HCT116 (cell line): ENCODE measurements at regions not wholly inside any gene's neighbourhood (a gene's known extent, or its start where the extent isn't known, plus 50 kb on each side); places are given as distances from the start of the nearest gene placed in this dataset.

Source experiments
- ATAC-seq: fragments of 200-7000 bp; cut with Tn5 transposase; 2 replicates; pipeline ENCODE4 v1.9.1; 2020; ENCODE audit warnings: mild to moderate bottlenecking, moderate library complexity
- BruUV-seq: library from RNA; stranded (reverse); fragments of 400-500 nt; replicated peaks from 2 replicates; lab custom pipeline; 2021; lab: Mats Ljungman, UMichigan
- CTCF ChIA-PET: fragments of 300-600 bp; sonication (Branson Sonifier 250); formaldehyde crosslinking; loops from one replicate; lab custom pipeline; 2021; ENCODE audit warnings: antibody characterized with exemption; lab: Charles Lee
- POLR2A ChIA-PET: fragments of 300-600, 350-600 bp; sonication (Branson Sonifier 250); formaldehyde crosslinking; loops from one replicate; lab custom pipeline; 2021; ENCODE audit warnings: antibody characterized with exemption; lab: Charles Lee
- RAD21 ChIA-PET, 2 experiments: fragments of 300-600 bp; sonication (Branson Sonifier 250); formaldehyde crosslinking; loops; one replicate each; lab custom pipeline; 2023; ENCODE audit warnings: low total read pairs in 2 of 2; ENCODE audit not compliant: uncharacterized antibody in 2 of 2, unreplicated experiment in 2 of 2, low non-redundant PET in 1 of 2; lab: Charles Lee
- DNase-seq: peaks from one replicate; pipeline ENCODE4 v3.0.0-alpha.2; 2010; ENCODE audit warnings: low read depth, low spot score
- H2AFZ ChIP-seq: fragments of 200-600 bp; shearing (Covaris generic), sonication (generic); 2 replicates; pipeline ENCODE4 v1.6.1; 2017; ENCODE audit warnings: low read depth, mixed run types, mixed read lengths, antibody characterized with exemption, low read length; ENCODE audit not compliant: poor library complexity, severe bottlenecking
- H3K27ac ChIP-seq: 2 replicates; pipeline ENCODE4 v1.5.1; 2012; ENCODE audit warnings: low read depth, low read length
- H3K27me3 ChIP-seq: fragments of 200-600 bp; sonication (generic); 2 replicates; pipeline ENCODE4 v1.6.1; 2016; ENCODE audit warnings: mixed run types, low read length, mixed read lengths; ENCODE audit not compliant: insufficient read depth
- H3K36me3 ChIP-seq, 2 experiments: fragments of 200-500 bp in 1 of 2; fragments of 200-600 bp in 1 of 2; sonication (Bioruptor generic) in 1 of 2; sonication (generic) in 1 of 2; 2 replicates each; pipeline versions ENCODE4 v1.5.1 to v1.6.1; 2014 to 2016; ENCODE audit warnings: low read length in 2 of 2, inconsistent platforms in 1 of 2, mixed read lengths in 1 of 2, mixed run types in 1 of 2; ENCODE audit not compliant: insufficient read depth in 2 of 2, control insufficient read depth in 1 of 2
- H3K4me1 ChIP-seq, 2 experiments: fragments of 200-600 bp in 1 of 2; sonication (generic) in 1 of 2; 2 replicates each; pipeline versions ENCODE4 v1.5.1 to v1.6.1; 2012 to 2017; ENCODE audit warnings: low read length in 2 of 2, inconsistent platforms in 1 of 2, mild to moderate bottlenecking in 1 of 2, mixed read lengths in 1 of 2, mixed run types in 1 of 2, moderate library complexity in 1 of 2; ENCODE audit not compliant: insufficient read depth in 2 of 2, control insufficient read depth in 1 of 2
- H3K4me2 ChIP-seq: fragments of 200-600 bp; sonication (generic); 2 replicates; pipeline ENCODE4 v1.6.1; 2017; ENCODE audit warnings: mixed run types, low read length, mixed read lengths
- H3K4me3 ChIP-seq, 2 experiments: fragments of 200-600 bp in 1 of 2; sonication (generic) in 1 of 2; replicated peaks in 1 of 2; 2 replicates each; pipeline ENCODE4 v1.5.1; 2011 to 2016; ENCODE audit warnings: low read length in 2 of 2, control low read depth in 1 of 2, low read depth in 1 of 2, mild to moderate bottlenecking in 1 of 2, mixed read lengths in 1 of 2, mixed run types in 1 of 2
- H3K79me2 ChIP-seq: fragments of 200-600 bp; sonication (generic); 2 replicates; pipeline ENCODE4 v1.6.1; 2017; ENCODE audit warnings: mild to moderate bottlenecking, mixed run types, low read length, moderate library complexity, mixed read lengths; ENCODE audit not compliant: insufficient read depth
- H3K9ac ChIP-seq: fragments of 200-600 bp; sonication (generic); 2 replicates; pipeline ENCODE4 v1.6.1; 2016; ENCODE audit warnings: low read length, mixed read lengths
- H3K9me2 ChIP-seq: fragments of 200-600 bp; sonication (generic), shearing (Covaris generic); 2 replicates; pipeline ENCODE4 v1.6.1; 2017; ENCODE audit warnings: mixed run types, mild to moderate bottlenecking, moderate library complexity; ENCODE audit not compliant: insufficient read depth
- H3K9me3 ChIP-seq, 2 experiments: fragments of 200-500 bp in 1 of 2; fragments of 200-600 bp in 1 of 2; sonication (Bioruptor generic) in 1 of 2; sonication (generic) in 1 of 2; 2 replicates each; pipeline ENCODE4 v1.6.1; 2014 to 2017; ENCODE audit warnings: low read length in 2 of 2, mixed read lengths in 2 of 2, inconsistent platforms in 1 of 2, low read depth in 1 of 2, mild to moderate bottlenecking in 1 of 2, mixed run types in 1 of 2, moderate library complexity in 1 of 2; ENCODE audit not compliant: control insufficient read depth in 1 of 2, insufficient read depth in 1 of 2
- H4K20me1 ChIP-seq: fragments of 200-600 bp; sonication (generic), shearing (Covaris generic); 2 replicates; pipeline ENCODE4 v1.6.1; 2017; ENCODE audit warnings: mixed run types, mild to moderate bottlenecking, moderate library complexity; ENCODE audit not compliant: insufficient read depth
- ATF3 ChIP-seq: IDR thresholded peaks from 2 replicates; pipeline ENCODE4 v1.6.1; 2012
- CBX3 ChIP-seq: IDR thresholded peaks from 2 replicates; pipeline ENCODE4 v1.6.1; 2012; ENCODE audit warnings: low read depth
- CTCF ChIP-seq, 3 experiments: fragments of 200-600 bp in 1 of 3; sonication (generic) in 1 of 3; IDR thresholded peaks in 2 of 3; conservative IDR thresholded peaks in 1 of 3; 2 replicates each; pipeline ENCODE4 v1.5.1; 2012 to 2017; ENCODE audit warnings: low read depth in 2 of 3, low read length in 2 of 3, antibody characterized with exemption in 1 of 3, borderline replicate concordance in 1 of 3, control low read depth in 1 of 3, mild to moderate bottlenecking in 1 of 3, mixed read lengths in 1 of 3, mixed run types in 1 of 3, moderate library complexity in 1 of 3; ENCODE audit not compliant: insufficient read depth in 1 of 3
- EGR1 ChIP-seq: IDR thresholded peaks from 2 replicates; pipeline ENCODE4 v1.6.1; 2012; ENCODE audit warnings: low read depth
- ELF1 ChIP-seq: IDR thresholded peaks from 2 replicates; pipeline ENCODE4 v1.6.1; 2012; ENCODE audit warnings: low read depth, borderline replicate concordance
- EZH2 ChIP-seq: fragments of 200-600 bp; sonication (generic); IDR thresholded peaks from 2 replicates; pipeline ENCODE4 v1.6.1; 2017; ENCODE audit warnings: antibody characterized with exemption, mixed run types
- FOSL1 ChIP-seq: IDR thresholded peaks from 2 replicates; pipeline ENCODE4 v1.6.1; 2012; ENCODE audit warnings: low read depth
- POLR2A ChIP-seq: IDR thresholded peaks from 2 replicates; pipeline ENCODE4 v1.7.0; 2011; ENCODE audit warnings: borderline replicate concordance; ENCODE audit not compliant: insufficient read depth, insufficient read length; ENCODE audit errors: extremely low read depth
- POLR2AphosphoS5 ChIP-seq: IDR thresholded peaks from 2 replicates; pipeline ENCODE4 v1.6.1; 2011; ENCODE audit warnings: mild to moderate bottlenecking, low read depth, low read length, moderate library complexity
- RAD21 ChIP-seq: IDR thresholded peaks from 2 replicates; pipeline ENCODE4 v1.6.1; 2012; ENCODE audit warnings: low read depth, mild to moderate bottlenecking
- REST ChIP-seq: IDR thresholded peaks from 2 replicates; pipeline ENCODE4 v1.6.1; 2012; ENCODE audit warnings: low read depth
- SIN3A ChIP-seq: IDR thresholded peaks from 2 replicates; pipeline ENCODE4 v1.6.1; 2012; ENCODE audit warnings: low read depth
- TCF7L2 ChIP-seq: IDR thresholded peaks from 2 replicates; pipeline ENCODE4 v1.7.0; 2011; ENCODE audit warnings: borderline replicate concordance, inconsistent platforms; ENCODE audit not compliant: insufficient read depth, insufficient read length; ENCODE audit errors: extremely low read depth
- YY1 ChIP-seq: IDR thresholded peaks from 2 replicates; pipeline ENCODE4 v1.6.1; 2011; ENCODE audit warnings: low read length, low read depth, moderate library complexity, mild to moderate bottlenecking; ENCODE audit not compliant: insufficient replicate concordance; ENCODE audit errors: extremely low read depth
- ZBTB33 ChIP-seq: IDR thresholded peaks from 2 replicates; pipeline ENCODE4 v1.6.1; 2011; ENCODE audit warnings: mild to moderate bottlenecking, low read length, moderate library complexity; ENCODE audit not compliant: insufficient replicate concordance; ENCODE audit errors: extremely low read depth
- ZFX ChIP-seq: fragments of 450-650 bp; IDR thresholded peaks from 2 replicates; pipeline ENCODE4 v1.6.1; 2017
- ZNF274 ChIP-seq: fragments of 200-500 bp; sonication (Bioruptor generic); IDR thresholded peaks from 2 replicates; pipeline ENCODE4 v1.6.1; 2014; ENCODE audit warnings: mild to moderate bottlenecking, low read depth, low read length, inconsistent platforms
- intact Hi-C: fragments of 100-400 bp; cut with micrococcal nuclease; formaldehyde crosslinking; loops from 2 replicates; pipeline ENCODE4 v1.10.0; 2022
- TF ChIP-seq, protein P1 (sequence below): IDR thresholded peaks from 2 replicates; pipeline ENCODE4 v1.6.1; 2012

GRCh38 chr4:27272217-27272616, 411.6 kb downstream of the STIM2 start:
- Histone ChIP-seq H3K9me2 (no peaks in the 10 kb centered on the region), H3K9ac (no peak overlapping the region), H3K27me3 (peaks cover 52% of the 10 kb centered on the region), H2AFZ (no peak overlapping the region), H3K4me3 (no peak overlapping the region), H3K36me3 (no peaks in the 10 kb centered on the region), H3K4me1 (no peaks in the 10 kb centered on the region), H3K4me2 (no peak overlapping the region), H3K27ac (no peak overlapping the region), H3K79me2 (no peaks in the 10 kb centered on the region), H4K20me1 (no peaks in the 10 kb centered on the region), H3K9me3 (no peaks in the 10 kb centered on the region)
- ChIA-PET CTCF (no interaction called here), RAD21 (no interaction called here), POLR2A (no interaction called here)
- TF ChIP-seq ZBTB33 (no peak), YY1 (no peak), CBX3 (no peak), ZFX (no peak), RAD21 (no peak), ATF3 (no peak), EZH2 (no peak), FOSL1 (no peak), ZNF274 (no peak), REST (no peak), TCF7L2 (no peak), EGR1 (no peak), POLR2AphosphoS5 (no peak), SIN3A (no peak), POLR2A (no peak), ELF1 (no peak), CTCF (IDR thresholded peaks at IDR 0.05 in 2 of 3, conservative IDR thresholded peaks at IDR 0.05 in 1 of 3; ENCODE audit: borderline replicate concordance in 1 of 3, insufficient read depth in 1 of 3, low read depth in 2 of 3, low read length in 2 of 3) (no peak)
- TF ChIP-seq, protein P1, sequence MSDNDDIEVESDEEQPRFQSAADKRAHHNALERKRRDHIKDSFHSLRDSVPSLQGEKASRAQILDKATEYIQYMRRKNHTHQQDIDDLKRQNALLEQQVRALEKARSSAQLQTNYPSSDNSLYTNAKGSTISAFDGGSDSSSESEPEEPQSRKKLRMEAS: no peak
- DNase-seq: no peak
- intact Hi-C loops: no loop called here
- no peak for ATAC-seq
- BruUV-seq: no TSS peak
